ENCODE measurements at regions not wholly inside any gene's neighbourhood (a gene's known extent, or its start where the extent isn't known, plus 50 kb on each side); places are given as distances from the start of the nearest gene placed in this dataset.

DNA sequence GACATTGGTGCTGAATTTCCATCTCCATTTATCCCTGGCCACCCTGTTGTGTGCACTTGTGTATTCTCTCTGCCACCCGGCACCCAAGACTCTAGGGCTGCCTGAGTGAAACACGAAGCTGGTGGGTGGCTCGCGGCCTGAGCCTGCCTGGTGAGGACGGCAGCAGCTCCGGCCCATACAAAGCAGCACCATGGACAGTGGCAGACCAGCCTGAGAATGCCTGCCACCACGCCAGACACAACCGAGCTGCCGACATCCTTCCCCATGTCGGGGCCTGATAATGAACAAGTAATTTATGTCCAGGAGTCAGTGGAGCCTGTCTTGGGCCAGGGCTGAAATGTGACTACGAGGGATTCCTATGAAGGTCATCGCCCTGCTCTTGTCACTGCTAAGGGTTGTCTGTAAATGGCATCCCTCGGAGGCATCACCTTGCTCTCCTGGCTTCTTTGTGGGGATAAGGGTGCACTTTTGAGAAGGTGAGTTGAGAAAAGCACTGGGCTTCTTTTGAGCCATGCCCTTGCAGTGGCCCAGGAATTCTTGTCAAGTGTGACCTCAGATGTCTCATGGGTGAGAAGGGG is 175.7 kb downstream of the MELK start:
- peak; percentile 55 to 65 for DNase-seq (ENCODE audit: low read depth in 2 of 2)
- no peak overlapping the region for H3K4me3 ChIP-seq (replicated peaks in 1 of 2; ENCODE audit: low read depth in 2 of 2, low read length in 2 of 2)
- TF ChIP-seq, protein P1, sequence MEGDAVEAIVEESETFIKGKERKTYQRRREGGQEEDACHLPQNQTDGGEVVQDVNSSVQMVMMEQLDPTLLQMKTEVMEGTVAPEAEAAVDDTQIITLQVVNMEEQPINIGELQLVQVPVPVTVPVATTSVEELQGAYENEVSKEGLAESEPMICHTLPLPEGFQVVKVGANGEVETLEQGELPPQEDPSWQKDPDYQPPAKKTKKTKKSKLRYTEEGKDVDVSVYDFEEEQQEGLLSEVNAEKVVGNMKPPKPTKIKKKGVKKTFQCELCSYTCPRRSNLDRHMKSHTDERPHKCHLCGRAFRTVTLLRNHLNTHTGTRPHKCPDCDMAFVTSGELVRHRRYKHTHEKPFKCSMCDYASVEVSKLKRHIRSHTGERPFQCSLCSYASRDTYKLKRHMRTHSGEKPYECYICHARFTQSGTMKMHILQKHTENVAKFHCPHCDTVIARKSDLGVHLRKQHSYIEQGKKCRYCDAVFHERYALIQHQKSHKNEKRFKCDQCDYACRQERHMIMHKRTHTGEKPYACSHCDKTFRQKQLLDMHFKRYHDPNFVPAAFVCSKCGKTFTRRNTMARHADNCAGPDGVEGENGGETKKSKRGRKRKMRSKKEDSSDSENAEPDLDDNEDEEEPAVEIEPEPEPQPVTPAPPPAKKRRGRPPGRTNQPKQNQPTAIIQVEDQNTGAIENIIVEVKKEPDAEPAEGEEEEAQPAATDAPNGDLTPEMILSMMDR (IDR thresholded peaks at IDR 0.05; ENCODE audit: low read depth, low read length) = no peak

DNA sequence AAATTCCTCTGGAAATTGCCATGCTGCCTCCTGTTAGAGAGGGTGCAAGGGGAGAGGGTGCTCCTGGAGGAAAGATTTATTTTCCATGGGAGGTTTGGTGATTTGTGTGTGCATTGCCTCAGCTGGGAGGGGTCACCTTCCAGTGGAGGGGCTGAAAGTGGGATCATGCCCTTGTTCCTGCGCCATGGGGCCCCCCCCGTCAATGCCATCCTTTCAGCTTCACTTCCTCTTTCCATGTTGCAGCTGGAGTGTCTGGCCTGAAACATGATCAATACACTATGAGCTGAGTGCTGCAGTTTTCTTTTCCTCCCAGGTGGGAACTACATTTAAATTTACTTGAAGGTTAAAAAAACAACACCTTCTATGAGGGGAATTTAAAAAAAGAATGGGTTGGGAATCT is 176.8 kb downstream of the MELK start:
- DNase-seq (ENCODE audit: low read depth in 2 of 2) = no peak
- TF ChIP-seq, protein P1 (IDR thresholded peaks at IDR 0.05; ENCODE audit: low read depth, low read length) = no peak
- H3K4me3 ChIP-seq (replicated peaks in 1 of 2; ENCODE audit: low read depth in 2 of 2, low read length in 2 of 2) = no peak overlapping the region

DNA sequence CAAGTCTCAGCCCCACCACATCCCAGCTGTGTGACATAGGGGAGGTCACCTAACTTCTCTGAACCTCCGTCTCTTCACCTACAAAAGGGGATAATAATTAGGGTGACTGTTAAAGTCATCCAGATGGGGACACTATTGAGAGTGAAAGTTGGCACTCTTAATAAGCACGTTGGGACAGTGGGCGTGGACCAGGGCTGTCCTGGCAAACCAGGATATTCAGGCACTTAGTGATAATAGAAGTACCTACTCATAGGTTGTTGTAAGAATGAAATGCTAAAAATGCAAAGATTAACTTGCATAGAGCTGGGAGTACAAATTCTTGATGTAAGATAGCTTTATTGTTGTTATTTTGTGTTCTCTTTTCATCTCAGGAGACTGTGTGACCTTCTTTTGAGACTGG is 177.9 kb downstream of the MELK start:
- no peak for DNase-seq (ENCODE audit: low read depth in 2 of 2)
- TF ChIP-seq, protein P1 (IDR thresholded peaks at IDR 0.05; ENCODE audit: low read depth, low read length) = no peak
- no peak overlapping the region for H3K4me3 ChIP-seq (replicated peaks in 1 of 2; ENCODE audit: low read depth in 2 of 2, low read length in 2 of 2)

DNA sequence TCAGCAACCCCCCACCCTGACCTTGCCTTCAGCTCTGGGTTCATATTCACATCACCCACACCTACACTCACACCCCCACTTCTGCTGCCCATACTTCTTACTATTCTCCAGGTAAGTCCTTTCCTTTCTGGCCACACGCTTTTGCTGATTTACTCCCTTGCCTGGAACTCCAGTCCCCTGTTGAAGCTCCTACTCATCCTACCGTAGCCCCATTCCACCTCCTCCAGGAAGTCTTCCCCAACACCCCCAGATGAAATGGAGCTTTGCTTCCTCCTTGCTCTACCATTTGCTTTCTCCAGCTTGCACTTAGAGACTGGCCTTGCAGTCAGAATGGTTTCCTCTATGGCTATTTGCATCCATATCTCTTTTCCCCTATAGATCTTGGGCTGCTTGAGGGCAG is 182.3 kb downstream of the MELK start:
- no peak overlapping the region for H3K4me3 ChIP-seq (replicated peaks in 1 of 2; ENCODE audit: low read depth in 2 of 2, low read length in 2 of 2)
- no peak for DNase-seq (ENCODE audit: low read depth in 2 of 2)
- TF ChIP-seq, protein P1 (IDR thresholded peaks at IDR 0.05; ENCODE audit: low read depth, low read length) = no peak

DNA sequence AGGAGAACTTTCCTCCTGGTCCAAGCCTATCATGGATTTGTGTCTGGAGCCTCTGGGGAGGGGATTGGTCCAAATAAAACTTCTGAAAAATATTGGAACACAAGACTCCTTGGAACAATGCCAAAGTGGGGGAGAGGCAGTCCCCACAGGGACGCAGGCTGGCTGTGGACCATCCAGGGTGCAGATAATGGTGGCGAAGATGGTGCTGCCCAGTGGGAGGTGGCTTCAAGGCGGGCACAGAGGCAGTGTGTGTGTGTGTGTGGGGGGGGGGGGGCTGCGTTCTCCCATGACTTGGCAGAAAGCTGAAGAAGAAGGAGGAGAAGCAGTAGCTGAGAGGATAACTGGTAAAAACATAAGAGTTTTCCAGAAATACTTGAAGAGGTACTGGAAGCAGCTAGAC is 186.4 kb downstream of the MELK start:
- TF ChIP-seq, protein P1 (IDR thresholded peaks at IDR 0.05; ENCODE audit: low read depth, low read length) = no peak
- no peak for DNase-seq (ENCODE audit: low read depth in 2 of 2)
- H3K4me3 ChIP-seq (replicated peaks in 1 of 2; ENCODE audit: low read depth in 2 of 2, low read length in 2 of 2) = no peak overlapping the region

DNA sequence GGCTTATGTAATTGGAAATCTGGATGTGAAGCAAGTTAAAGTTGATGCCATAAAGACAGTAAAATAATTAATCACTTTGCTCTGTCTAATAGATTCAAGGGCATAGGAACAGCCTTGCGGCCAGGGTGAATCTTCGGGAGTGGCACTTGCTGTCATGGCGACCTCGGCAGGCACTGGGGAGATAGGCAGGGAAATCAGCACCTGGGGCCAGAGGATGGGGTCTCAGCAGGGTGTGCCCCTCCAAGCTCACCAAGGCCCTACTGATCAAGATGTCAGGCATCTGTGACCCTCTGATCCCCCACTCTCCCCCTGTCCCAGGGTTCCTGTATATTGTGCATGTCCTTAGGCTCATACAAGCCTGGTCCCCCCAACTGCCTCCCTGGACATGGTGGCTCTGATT is 187.3 kb downstream of the MELK start:
- H3K4me3 ChIP-seq (replicated peaks in 1 of 2; ENCODE audit: low read depth in 2 of 2, low read length in 2 of 2) = no peak overlapping the region
- TF ChIP-seq, protein P1 (IDR thresholded peaks at IDR 0.05; ENCODE audit: low read depth, low read length) = no peak
- DNase-seq (ENCODE audit: low read depth in 2 of 2) = no peak

All from cardiac fibroblast (primary cell).